A673 (cell line): ENCODE measurements at regions not wholly inside any gene's neighbourhood (a gene's known extent, or its start where the extent isn't known, plus 50 kb on each side); places are given as distances from the start of the nearest gene placed in this dataset.

Experiments used
- BruUV-seq: library from RNA; stranded (reverse); fragments of 400-500 nt; replicated peaks from 2 replicates; lab custom pipeline; 2021; lab: Mats Ljungman, UMichigan
- CTCF ChIA-PET: fragments of 300-600 bp; sonication (Branson Sonifier 250); formaldehyde crosslinking; loops from one replicate; lab custom pipeline; 2022; ENCODE audit warnings: antibody characterized with exemption; lab: Charles Lee
- POLR2A ChIA-PET: fragments of 300-600 bp; sonication (Branson Sonifier 250); formaldehyde crosslinking; loops from one replicate; lab custom pipeline; 2022; ENCODE audit warnings: antibody characterized with exemption; ENCODE audit not compliant: low non-redundant PET; lab: Charles Lee
- DNase-seq: peaks from one replicate; pipeline ENCODE4 v3.0.0-alpha.2; 2015; ENCODE audit warnings: low spot score
- H3K27ac ChIP-seq: fragments of 200-600 bp; sonication (generic); 2 replicates; pipeline ENCODE4 v1.5.1; 2016; ENCODE audit warnings: mixed run types, low read depth, mild to moderate bottlenecking, mixed read lengths, antibody characterized with exemption, low read length; ENCODE audit not compliant: poor library complexity, severe bottlenecking
- H3K27me3 ChIP-seq: fragments of 200-600 bp; sonication (generic); replicated peaks from 2 replicates; pipeline ENCODE4 v1.6.1; 2017; ENCODE audit warnings: mixed run types, low read depth, mild to moderate bottlenecking, mixed read lengths, antibody characterized with exemption, low read length; ENCODE audit not compliant: insufficient read depth, poor library complexity
- H3K36me3 ChIP-seq: fragments of 200-600 bp; sonication (generic); 2 replicates; pipeline ENCODE4 v1.6.1; 2016; ENCODE audit warnings: mixed run types, mild to moderate bottlenecking, mixed read lengths, antibody characterized with exemption, low read length; ENCODE audit not compliant: insufficient read depth, poor library complexity, severe bottlenecking
- H3K4me1 ChIP-seq: fragments of 200-600 bp; sonication (generic); 2 replicates; pipeline ENCODE4 v1.6.1; 2017; ENCODE audit warnings: mixed run types, mild to moderate bottlenecking, mixed read lengths, antibody characterized with exemption, low read length; ENCODE audit not compliant: insufficient read depth, poor library complexity, severe bottlenecking
- H3K4me3 ChIP-seq: fragments of 200-600 bp; sonication (generic); 2 replicates; pipeline ENCODE4 v1.5.1; 2016; ENCODE audit warnings: low read depth, mixed run types, mild to moderate bottlenecking, mixed read lengths, low read length; ENCODE audit not compliant: poor library complexity, severe bottlenecking
- H3K9me3 ChIP-seq: fragments of 200-600 bp; sonication (generic); 2 replicates; pipeline ENCODE4 v1.6.1; 2016; ENCODE audit warnings: mixed run types, low read depth, mild to moderate bottlenecking, mixed read lengths, antibody characterized with exemption, low read length; ENCODE audit not compliant: poor library complexity, severe bottlenecking
- EZH2 ChIP-seq: fragments of 200-600 bp; sonication (generic); IDR thresholded peaks from 2 replicates; pipeline ENCODE4 v1.6.1; 2017; ENCODE audit warnings: borderline replicate concordance, low read depth, mild to moderate bottlenecking, mixed read lengths, antibody characterized with exemption, low read length; ENCODE audit not compliant: poor library complexity, severe bottlenecking
- intact Hi-C: fragments of 100-400 bp; cut with micrococcal nuclease; formaldehyde crosslinking; loops from one replicate; pipeline ENCODE4 v1.10.0; 2022; ENCODE audit not compliant: unreplicated experiment
- TF ChIP-seq, protein P1 (sequence below): fragments of 300-800, 200-600 bp; sonication (generic); conservative IDR thresholded peaks from 2 replicates; pipeline ENCODE4 v1.5.1; 2017; ENCODE audit warnings: low read depth, mild to moderate bottlenecking, antibody characterized with exemption, low read length, moderate library complexity, mixed read lengths

DNA sequence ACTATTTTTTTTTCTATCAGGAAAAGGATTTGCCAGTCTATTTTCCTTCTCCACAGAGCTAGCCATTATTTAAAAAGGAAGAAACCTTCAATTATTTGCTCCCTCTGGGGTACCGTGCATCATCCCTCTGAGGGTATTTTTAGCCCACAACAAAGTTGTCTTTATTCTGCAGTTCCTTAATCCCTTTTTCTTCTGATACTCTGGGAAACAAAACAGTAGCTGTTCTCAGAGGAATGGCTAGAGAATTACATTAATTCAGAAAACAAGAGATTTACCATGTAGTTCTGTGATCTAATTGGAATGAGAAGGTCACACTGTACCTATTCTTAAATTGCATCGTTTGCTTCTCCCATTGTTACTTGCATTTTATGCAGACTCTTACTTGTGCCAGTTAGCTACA is 1056.7 kb downstream of the STIM2 start:
- intact Hi-C loops: no loop called here
- DNase-seq: no peak

DNA sequence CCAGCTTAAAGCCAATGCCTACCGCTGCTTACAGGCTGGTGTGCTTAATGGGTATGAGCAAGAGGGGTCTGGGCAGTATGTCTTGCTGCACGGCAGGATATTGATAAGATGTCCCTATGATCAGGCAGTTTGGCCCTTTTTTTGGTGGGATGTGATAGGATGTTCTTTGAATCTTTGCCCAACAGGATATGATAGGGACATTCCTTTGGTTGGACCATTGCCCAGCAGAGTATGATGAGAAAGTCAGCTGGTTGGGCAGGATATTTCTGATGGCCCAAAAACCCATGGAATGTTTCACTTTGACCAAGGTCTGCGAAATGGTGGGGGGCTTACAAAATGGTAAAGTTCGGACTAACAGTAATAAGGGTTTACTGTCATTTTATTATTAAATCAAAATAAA is 1060.6 kb downstream of the STIM2 start:
- Histone ChIP-seq H3K27ac (no peak overlapping the region), H3K36me3 (no peaks in the 10 kb centered on the region), H3K27me3 (no peaks in the 10 kb centered on the region), H3K4me3 (no peak overlapping the region), H3K4me1 (no peaks in the 10 kb centered on the region), H3K9me3 (no peaks in the 10 kb centered on the region)
- ChIA-PET POLR2A (no interaction called here), CTCF (no interaction called here)
- intact Hi-C loops: no loop called here
- BruUV-seq: no TSS peak
- DNase-seq: no peak
- TF ChIP-seq, protein P1, sequence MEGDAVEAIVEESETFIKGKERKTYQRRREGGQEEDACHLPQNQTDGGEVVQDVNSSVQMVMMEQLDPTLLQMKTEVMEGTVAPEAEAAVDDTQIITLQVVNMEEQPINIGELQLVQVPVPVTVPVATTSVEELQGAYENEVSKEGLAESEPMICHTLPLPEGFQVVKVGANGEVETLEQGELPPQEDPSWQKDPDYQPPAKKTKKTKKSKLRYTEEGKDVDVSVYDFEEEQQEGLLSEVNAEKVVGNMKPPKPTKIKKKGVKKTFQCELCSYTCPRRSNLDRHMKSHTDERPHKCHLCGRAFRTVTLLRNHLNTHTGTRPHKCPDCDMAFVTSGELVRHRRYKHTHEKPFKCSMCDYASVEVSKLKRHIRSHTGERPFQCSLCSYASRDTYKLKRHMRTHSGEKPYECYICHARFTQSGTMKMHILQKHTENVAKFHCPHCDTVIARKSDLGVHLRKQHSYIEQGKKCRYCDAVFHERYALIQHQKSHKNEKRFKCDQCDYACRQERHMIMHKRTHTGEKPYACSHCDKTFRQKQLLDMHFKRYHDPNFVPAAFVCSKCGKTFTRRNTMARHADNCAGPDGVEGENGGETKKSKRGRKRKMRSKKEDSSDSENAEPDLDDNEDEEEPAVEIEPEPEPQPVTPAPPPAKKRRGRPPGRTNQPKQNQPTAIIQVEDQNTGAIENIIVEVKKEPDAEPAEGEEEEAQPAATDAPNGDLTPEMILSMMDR: no peak
- no peak for TF ChIP-seq EZH2

More for the DNA sequence above, 1056.7 kb downstream of the STIM2 start:
- no TSS peak for BruUV-seq
- no peaks in the 10 kb centered on the region for H3K36me3 ChIP-seq
- TF ChIP-seq, protein P1: no peak
- no peak for TF ChIP-seq EZH2
- H3K27me3 ChIP-seq: no peaks in the 10 kb centered on the region
- no peak overlapping the region for H3K4me3 ChIP-seq
- ChIA-PET POLR2A (no interaction called here), CTCF (no interaction called here)
- H3K4me1 ChIP-seq: no peaks in the 10 kb centered on the region
- H3K9me3 ChIP-seq: no peaks in the 10 kb centered on the region
- no peak overlapping the region for H3K27ac ChIP-seq

- no peak for DNase-seq
- H3K4me1 ChIP-seq: no peaks in the 10 kb centered on the region
- no peaks in the 10 kb centered on the region for H3K9me3 ChIP-seq
- no peaks in the 10 kb centered on the region for H3K36me3 ChIP-seq
- CTCF ChIA-PET: no interaction called here
- BruUV-seq: no TSS peak
- POLR2A ChIA-PET: no interaction called here
- TF ChIP-seq, protein P1: no peak
- no peaks in the 10 kb centered on the region for H3K27me3 ChIP-seq
- H3K27ac ChIP-seq: no peak overlapping the region
- no peak overlapping the region for H3K4me3 ChIP-seq
- intact Hi-C loops: no loop called here
These were observed 1068.3 kb downstream of the STIM2 start for GRCh38 chr4:27928761-27929540.
